H1 (cell line): ENCODE measurements at regions not wholly inside any gene's neighbourhood (a gene's known extent, or its start where the extent isn't known, plus 50 kb on each side); places are given as distances from the start of the nearest gene placed in this dataset.

Experiments used
- BCL11A ChIP-seq, 2 experiments: IDR thresholded peaks; one replicate each; pipeline ENCODE4 v1.6.1; 2011; ENCODE audit warnings: low read depth in 2 of 2, low read length in 2 of 2, mild to moderate bottlenecking in 2 of 2
- CHD1 ChIP-seq: IDR thresholded peaks from 2 replicates; pipeline ENCODE4 v1.6.1; 2012; ENCODE audit warnings: low read depth, low read length, improper control_type of control experiment
- EP300 ChIP-seq, 2 experiments: IDR thresholded peaks; 1 replicate in 1 of 2; 2 replicates in 1 of 2; pipeline ENCODE4 v1.6.1; 2011 to 2012; ENCODE audit warnings: low read depth in 2 of 2, low read length in 2 of 2, mild to moderate bottlenecking in 2 of 2, borderline replicate concordance in 1 of 2, inconsistent platforms in 1 of 2, moderate library complexity in 1 of 2
- FOSL1 ChIP-seq: IDR thresholded peaks from 2 replicates; pipeline ENCODE4 v1.6.1; 2011; ENCODE audit warnings: mild to moderate bottlenecking, low read depth, low read length, moderate library complexity; ENCODE audit not compliant: insufficient read depth
- GTF2F1 ChIP-seq: IDR thresholded peaks from 2 replicates; pipeline ENCODE4 v1.6.1; 2012; ENCODE audit warnings: low read depth, low read length, improper control_type of control experiment, borderline replicate concordance
- RAD21 ChIP-seq, 2 experiments: IDR thresholded peaks in 1 of 2; conservative IDR thresholded peaks in 1 of 2; 2 replicates each; pipeline ENCODE4 v1.6.1; 2011; ENCODE audit warnings: low read depth in 2 of 2, low read length in 2 of 2, improper control_type of control experiment in 1 of 2, inconsistent platforms in 1 of 2, mild to moderate bottlenecking in 1 of 2, moderate library complexity in 1 of 2
- ZNF274 ChIP-seq: IDR thresholded peaks from 2 replicates; pipeline ENCODE4 v1.7.0; 2012; ENCODE audit warnings: low read length, borderline replicate concordance; ENCODE audit errors: extremely low read depth
- TF ChIP-seq, protein P1 (sequence below): fragments of 300-600 bp; sonication (generic); IDR thresholded peaks from 2 replicates; pipeline ENCODE4 v1.7.1; 2012; ENCODE audit warnings: low read length, moderate library complexity, mild to moderate bottlenecking, inconsistent platforms; ENCODE audit not compliant: insufficient replicate concordance
- TF ChIP-seq, protein P2 (sequence below), 3 experiments: IDR thresholded peaks; 1 replicate in 2 of 3; 2 replicates in 1 of 3; pipeline versions ENCODE4 v1.5.1 to v1.6.1; 2011; ENCODE audit warnings: low read length in 3 of 3, mild to moderate bottlenecking in 3 of 3, inconsistent platforms in 2 of 3, low read depth in 1 of 3, moderate library complexity in 1 of 3; ENCODE audit not compliant: insufficient read depth in 1 of 3; ENCODE audit errors: control extremely low read depth in 1 of 3

DNA sequence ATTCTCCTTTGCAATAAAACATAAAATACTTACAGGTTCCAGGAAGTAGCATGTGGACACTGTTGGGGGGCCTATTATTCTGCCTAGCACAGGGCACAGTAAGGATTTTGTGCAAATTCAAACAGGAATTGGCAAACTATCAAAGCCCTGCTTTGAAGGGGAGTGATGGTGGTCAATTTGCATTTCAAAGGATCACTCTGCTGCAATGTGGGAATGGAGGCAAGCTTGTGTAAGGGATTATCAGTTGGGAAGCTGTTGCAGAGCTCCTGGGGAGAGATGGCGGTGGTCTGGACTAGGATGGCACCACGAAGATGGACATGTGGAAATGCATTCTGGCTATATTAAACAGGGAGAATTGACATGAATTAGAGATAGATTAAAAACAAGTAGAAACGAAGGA is 990.7 kb upstream of the RBFOX1 start (continued):
- TF ChIP-seq, protein P1, sequence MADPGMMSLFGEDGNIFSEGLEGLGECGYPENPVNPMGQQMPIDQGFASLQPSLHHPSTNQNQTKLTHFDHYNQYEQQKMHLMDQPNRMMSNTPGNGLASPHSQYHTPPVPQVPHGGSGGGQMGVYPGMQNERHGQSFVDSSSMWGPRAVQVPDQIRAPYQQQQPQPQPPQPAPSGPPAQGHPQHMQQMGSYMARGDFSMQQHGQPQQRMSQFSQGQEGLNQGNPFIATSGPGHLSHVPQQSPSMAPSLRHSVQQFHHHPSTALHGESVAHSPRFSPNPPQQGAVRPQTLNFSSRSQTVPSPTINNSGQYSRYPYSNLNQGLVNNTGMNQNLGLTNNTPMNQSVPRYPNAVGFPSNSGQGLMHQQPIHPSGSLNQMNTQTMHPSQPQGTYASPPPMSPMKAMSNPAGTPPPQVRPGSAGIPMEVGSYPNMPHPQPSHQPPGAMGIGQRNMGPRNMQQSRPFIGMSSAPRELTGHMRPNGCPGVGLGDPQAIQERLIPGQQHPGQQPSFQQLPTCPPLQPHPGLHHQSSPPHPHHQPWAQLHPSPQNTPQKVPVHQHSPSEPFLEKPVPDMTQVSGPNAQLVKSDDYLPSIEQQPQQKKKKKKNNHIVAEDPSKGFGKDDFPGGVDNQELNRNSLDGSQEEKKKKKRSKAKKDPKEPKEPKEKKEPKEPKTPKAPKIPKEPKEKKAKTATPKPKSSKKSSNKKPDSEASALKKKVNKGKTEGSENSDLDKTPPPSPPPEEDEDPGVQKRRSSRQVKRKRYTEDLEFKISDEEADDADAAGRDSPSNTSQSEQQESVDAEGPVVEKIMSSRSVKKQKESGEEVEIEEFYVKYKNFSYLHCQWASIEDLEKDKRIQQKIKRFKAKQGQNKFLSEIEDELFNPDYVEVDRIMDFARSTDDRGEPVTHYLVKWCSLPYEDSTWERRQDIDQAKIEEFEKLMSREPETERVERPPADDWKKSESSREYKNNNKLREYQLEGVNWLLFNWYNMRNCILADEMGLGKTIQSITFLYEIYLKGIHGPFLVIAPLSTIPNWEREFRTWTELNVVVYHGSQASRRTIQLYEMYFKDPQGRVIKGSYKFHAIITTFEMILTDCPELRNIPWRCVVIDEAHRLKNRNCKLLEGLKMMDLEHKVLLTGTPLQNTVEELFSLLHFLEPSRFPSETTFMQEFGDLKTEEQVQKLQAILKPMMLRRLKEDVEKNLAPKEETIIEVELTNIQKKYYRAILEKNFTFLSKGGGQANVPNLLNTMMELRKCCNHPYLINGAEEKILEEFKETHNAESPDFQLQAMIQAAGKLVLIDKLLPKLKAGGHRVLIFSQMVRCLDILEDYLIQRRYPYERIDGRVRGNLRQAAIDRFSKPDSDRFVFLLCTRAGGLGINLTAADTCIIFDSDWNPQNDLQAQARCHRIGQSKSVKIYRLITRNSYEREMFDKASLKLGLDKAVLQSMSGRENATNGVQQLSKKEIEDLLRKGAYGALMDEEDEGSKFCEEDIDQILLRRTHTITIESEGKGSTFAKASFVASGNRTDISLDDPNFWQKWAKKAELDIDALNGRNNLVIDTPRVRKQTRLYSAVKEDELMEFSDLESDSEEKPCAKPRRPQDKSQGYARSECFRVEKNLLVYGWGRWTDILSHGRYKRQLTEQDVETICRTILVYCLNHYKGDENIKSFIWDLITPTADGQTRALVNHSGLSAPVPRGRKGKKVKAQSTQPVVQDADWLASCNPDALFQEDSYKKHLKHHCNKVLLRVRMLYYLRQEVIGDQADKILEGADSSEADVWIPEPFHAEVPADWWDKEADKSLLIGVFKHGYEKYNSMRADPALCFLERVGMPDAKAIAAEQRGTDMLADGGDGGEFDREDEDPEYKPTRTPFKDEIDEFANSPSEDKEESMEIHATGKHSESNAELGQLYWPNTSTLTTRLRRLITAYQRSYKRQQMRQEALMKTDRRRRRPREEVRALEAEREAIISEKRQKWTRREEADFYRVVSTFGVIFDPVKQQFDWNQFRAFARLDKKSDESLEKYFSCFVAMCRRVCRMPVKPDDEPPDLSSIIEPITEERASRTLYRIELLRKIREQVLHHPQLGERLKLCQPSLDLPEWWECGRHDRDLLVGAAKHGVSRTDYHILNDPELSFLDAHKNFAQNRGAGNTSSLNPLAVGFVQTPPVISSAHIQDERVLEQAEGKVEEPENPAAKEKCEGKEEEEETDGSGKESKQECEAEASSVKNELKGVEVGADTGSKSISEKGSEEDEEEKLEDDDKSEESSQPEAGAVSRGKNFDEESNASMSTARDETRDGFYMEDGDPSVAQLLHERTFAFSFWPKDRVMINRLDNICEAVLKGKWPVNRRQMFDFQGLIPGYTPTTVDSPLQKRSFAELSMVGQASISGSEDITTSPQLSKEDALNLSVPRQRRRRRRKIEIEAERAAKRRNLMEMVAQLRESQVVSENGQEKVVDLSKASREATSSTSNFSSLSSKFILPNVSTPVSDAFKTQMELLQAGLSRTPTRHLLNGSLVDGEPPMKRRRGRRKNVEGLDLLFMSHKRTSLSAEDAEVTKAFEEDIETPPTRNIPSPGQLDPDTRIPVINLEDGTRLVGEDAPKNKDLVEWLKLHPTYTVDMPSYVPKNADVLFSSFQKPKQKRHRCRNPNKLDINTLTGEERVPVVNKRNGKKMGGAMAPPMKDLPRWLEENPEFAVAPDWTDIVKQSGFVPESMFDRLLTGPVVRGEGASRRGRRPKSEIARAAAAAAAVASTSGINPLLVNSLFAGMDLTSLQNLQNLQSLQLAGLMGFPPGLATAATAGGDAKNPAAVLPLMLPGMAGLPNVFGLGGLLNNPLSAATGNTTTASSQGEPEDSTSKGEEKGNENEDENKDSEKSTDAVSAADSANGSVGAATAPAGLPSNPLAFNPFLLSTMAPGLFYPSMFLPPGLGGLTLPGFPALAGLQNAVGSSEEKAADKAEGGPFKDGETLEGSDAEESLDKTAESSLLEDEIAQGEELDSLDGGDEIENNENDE: no peak
- TF ChIP-seq CHD1: no peak
- no peak for TF ChIP-seq FOSL1
- TF ChIP-seq RAD21 (IDR thresholded peaks at IDR 0.05 in 1 of 2, conservative IDR thresholded peaks at IDR 0.05 in 1 of 2; ENCODE audit: low read depth in 2 of 2, low read length in 2 of 2): no peak
- TF ChIP-seq, protein P2, sequence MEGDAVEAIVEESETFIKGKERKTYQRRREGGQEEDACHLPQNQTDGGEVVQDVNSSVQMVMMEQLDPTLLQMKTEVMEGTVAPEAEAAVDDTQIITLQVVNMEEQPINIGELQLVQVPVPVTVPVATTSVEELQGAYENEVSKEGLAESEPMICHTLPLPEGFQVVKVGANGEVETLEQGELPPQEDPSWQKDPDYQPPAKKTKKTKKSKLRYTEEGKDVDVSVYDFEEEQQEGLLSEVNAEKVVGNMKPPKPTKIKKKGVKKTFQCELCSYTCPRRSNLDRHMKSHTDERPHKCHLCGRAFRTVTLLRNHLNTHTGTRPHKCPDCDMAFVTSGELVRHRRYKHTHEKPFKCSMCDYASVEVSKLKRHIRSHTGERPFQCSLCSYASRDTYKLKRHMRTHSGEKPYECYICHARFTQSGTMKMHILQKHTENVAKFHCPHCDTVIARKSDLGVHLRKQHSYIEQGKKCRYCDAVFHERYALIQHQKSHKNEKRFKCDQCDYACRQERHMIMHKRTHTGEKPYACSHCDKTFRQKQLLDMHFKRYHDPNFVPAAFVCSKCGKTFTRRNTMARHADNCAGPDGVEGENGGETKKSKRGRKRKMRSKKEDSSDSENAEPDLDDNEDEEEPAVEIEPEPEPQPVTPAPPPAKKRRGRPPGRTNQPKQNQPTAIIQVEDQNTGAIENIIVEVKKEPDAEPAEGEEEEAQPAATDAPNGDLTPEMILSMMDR (IDR thresholded peaks at IDR 0.05; ENCODE audit: control extremely low read depth in 1 of 3, insufficient read depth in 1 of 3, low read depth in 1 of 3, low read length in 3 of 3): no peak
- TF ChIP-seq EP300 (IDR thresholded peaks at IDR 0.05; ENCODE audit: borderline replicate concordance in 1 of 2, low read depth in 2 of 2, low read length in 2 of 2): no peak
- TF ChIP-seq BCL11A (IDR thresholded peaks at IDR 0.05; ENCODE audit: low read depth in 2 of 2, low read length in 2 of 2): no peak
- TF ChIP-seq GTF2F1: no peak
- no peak for TF ChIP-seq ZNF274
